ENCODE measurements at regions not wholly inside any gene's neighbourhood (a gene's known extent, or its start where the extent isn't known, plus 50 kb on each side); places are given as distances from the start of the nearest gene placed in this dataset.

DNA sequence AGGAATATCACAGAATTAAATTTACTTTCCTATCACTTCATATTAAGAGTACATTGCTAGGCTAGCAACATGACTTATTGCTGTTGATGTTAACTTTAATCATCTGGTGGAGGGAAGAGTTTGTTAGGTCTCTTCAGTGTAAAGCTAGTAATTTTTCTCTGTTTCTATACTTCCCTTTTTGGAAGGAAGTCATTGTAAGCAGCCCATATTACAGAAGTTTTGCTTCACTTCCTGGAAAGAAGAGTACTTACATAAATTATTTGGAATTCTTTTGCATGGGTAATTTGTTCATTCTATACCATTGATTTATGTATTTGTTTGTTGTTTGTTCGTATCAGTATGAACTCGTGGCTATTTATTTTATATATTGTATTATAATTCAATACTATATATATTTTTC, 405.2 kb downstream of the RFPL4B start:
- no peak for TF ChIP-seq POLR2A (IDR thresholded peaks at IDR 0.05)
- TF ChIP-seq, protein P1, sequence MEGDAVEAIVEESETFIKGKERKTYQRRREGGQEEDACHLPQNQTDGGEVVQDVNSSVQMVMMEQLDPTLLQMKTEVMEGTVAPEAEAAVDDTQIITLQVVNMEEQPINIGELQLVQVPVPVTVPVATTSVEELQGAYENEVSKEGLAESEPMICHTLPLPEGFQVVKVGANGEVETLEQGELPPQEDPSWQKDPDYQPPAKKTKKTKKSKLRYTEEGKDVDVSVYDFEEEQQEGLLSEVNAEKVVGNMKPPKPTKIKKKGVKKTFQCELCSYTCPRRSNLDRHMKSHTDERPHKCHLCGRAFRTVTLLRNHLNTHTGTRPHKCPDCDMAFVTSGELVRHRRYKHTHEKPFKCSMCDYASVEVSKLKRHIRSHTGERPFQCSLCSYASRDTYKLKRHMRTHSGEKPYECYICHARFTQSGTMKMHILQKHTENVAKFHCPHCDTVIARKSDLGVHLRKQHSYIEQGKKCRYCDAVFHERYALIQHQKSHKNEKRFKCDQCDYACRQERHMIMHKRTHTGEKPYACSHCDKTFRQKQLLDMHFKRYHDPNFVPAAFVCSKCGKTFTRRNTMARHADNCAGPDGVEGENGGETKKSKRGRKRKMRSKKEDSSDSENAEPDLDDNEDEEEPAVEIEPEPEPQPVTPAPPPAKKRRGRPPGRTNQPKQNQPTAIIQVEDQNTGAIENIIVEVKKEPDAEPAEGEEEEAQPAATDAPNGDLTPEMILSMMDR (IDR thresholded peaks at IDR 0.05), result no peak
